ENCODE measurements at regions not wholly inside any gene's neighbourhood (a gene's known extent, or its start where the extent isn't known, plus 50 kb on each side); places are given as distances from the start of the nearest gene placed in this dataset.

- WGBS, 2 experiments (ENCODE audit: extremely low coverage in 1 of 2, insufficient coverage in 1 of 2, insufficient read length in 1 of 2, insufficient replicate concordance in 2 of 2, low coverage in 1 of 2, low lambda C conversion rate in 2 of 2, missing lambda C conversion rate in 1 of 2), result 92% methylated on average over 3 of the region's 3 CpGs; no CpG with 5 or more reads in 1 of the 2 experiments
- no peaks in the 10 kb centered on the region for H3K9me3 ChIP-seq (ENCODE audit: insufficient read depth in 2 of 2, low read depth in 1 of 2, low read length in 1 of 2)
- no peak overlapping the region for H3K14ac ChIP-seq (ENCODE audit: insufficient read length)
- FAIRE-seq (no peak), DNase-seq (ENCODE audit: low read depth in 1 of 2, low spot score in 2 of 2) (no peak)
- H2BK15ac ChIP-seq (ENCODE audit: low read length), result no peak overlapping the region
- no peak overlapping the region for H3K27ac ChIP-seq (ENCODE audit: low read depth, low read length)
- no peak overlapping the region for H3K9ac ChIP-seq (replicated peaks in 1 of 4; ENCODE audit: extremely low read depth in 1 of 4, low read depth in 3 of 4, low read length in 3 of 4)
- no peak overlapping the region for H4K91ac ChIP-seq (replicated peaks; ENCODE audit: insufficient read length, low read length)
- H3K23me2 ChIP-seq (ENCODE audit: low read depth, low read length), result no peaks in the 10 kb centered on the region
- H2BK120ac ChIP-seq (replicated peaks; ENCODE audit: low read depth, low read length), result no peak overlapping the region
- CTCF ChIA-PET (ENCODE audit: partially characterized antibody), result no interaction called here
- H3K36me3 ChIP-seq (ENCODE audit: control insufficient read depth in 2 of 4, insufficient read depth in 4 of 4, low read length in 3 of 4), result no peaks in the 10 kb centered on the region
- H3K79me2 ChIP-seq (ENCODE audit: control insufficient read depth in 1 of 2, insufficient read depth in 2 of 2, low read length in 2 of 2), result no peaks in the 10 kb centered on the region
- H4K8ac ChIP-seq (ENCODE audit: extremely low read depth, insufficient read depth, low read length), result no peak overlapping the region
- no peak overlapping the region for H2AFZ ChIP-seq (ENCODE audit: low read length)
- POLR2A ChIA-PET (ENCODE audit: partially characterized antibody), result no interaction called here
- H3K18ac ChIP-seq (ENCODE audit: extremely low read depth, low read length), result no peak overlapping the region
- peaks cover 0 to 9% (median 4%) of the 10 kb centered on the region in 4 experiments; a peak in 2 of 7 replicates for H3K4me1 ChIP-seq (replicated peaks in 1 of 4; ENCODE audit: control insufficient read depth in 3 of 4, insufficient read depth in 4 of 4, low read length in 3 of 4)
- H2BK20ac ChIP-seq (ENCODE audit: low read length), result no peak overlapping the region
- no peak overlapping the region for H3K56ac ChIP-seq (replicated peaks; ENCODE audit: insufficient read length, low read depth, low read length)
- no peak overlapping the region for H2BK5ac ChIP-seq (ENCODE audit: low read depth, low read length)
- H3K79me1 ChIP-seq (ENCODE audit: low read depth, low read length), result no peaks in the 10 kb centered on the region
- no peak overlapping the region for H2AK5ac ChIP-seq (ENCODE audit: low read depth, low read length)
- H3K4me2 ChIP-seq (ENCODE audit: insufficient read depth in 1 of 2, low read depth in 2 of 2, low read length in 2 of 2), result no peak overlapping the region
- no peaks in the 10 kb centered on the region for H3K27me3 ChIP-seq (replicated peaks in 1 of 4; ENCODE audit: control insufficient read depth in 3 of 4, extremely low read depth in 1 of 4, insufficient read depth in 3 of 4, low read length in 3 of 4)
- no peaks in the 10 kb centered on the region for H4K20me1 ChIP-seq (replicated peaks in 1 of 2; ENCODE audit: control insufficient read depth in 1 of 2, insufficient read depth in 2 of 2, low read length in 2 of 2)
- no peak overlapping the region for H3K23ac ChIP-seq (ENCODE audit: insufficient read length)
- no peak overlapping the region for H3K4me3 ChIP-seq (ENCODE audit: extremely low read depth in 1 of 4, insufficient read depth in 2 of 4, low read depth in 3 of 4, low read length in 4 of 4)
- H4K5ac ChIP-seq (ENCODE audit: insufficient read length, low read depth, low read length), result no peak overlapping the region
- TF ChIP-seq KDM4A (IDR thresholded peaks at IDR 0.05; ENCODE audit: low read depth, low read length, severe bottlenecking) (no peak), ZNF274 (IDR thresholded peaks at IDR 0.05; ENCODE audit: borderline replicate concordance, extremely low read depth, low read length) (no peak), KDM5A (IDR thresholded peaks at IDR 0.05; ENCODE audit: low read length) (no peak), SIX5 (IDR thresholded peaks at IDR 0.05; ENCODE audit: low read depth, low read length) (no peak)
- no peak overlapping the region for H3K4ac ChIP-seq (replicated peaks; ENCODE audit: insufficient read length, low read depth, low read length)
- H2BK12ac ChIP-seq (ENCODE audit: low read depth, low read length), result no peak overlapping the region
These were observed 198.8 kb upstream of the OPRM1 start for GRCh38 chr6:153840039-153840850.
